GM12892 (cell line): ENCODE measurements at regions not wholly inside any gene's neighbourhood (a gene's known extent, or its start where the extent isn't known, plus 50 kb on each side); places are given as distances from the start of the nearest gene placed in this dataset.
"Not testable (repeated sequence)": the region's sequence is repeated elsewhere in the genome, so short reads cannot be mapped to it uniquely, and the experiment has no call there.

Source experiments
- DNase-seq: peaks from one replicate; pipeline ENCODE4 v3.0.0; 2011; ENCODE audit not compliant: insufficient read length
- FAIRE-seq: peaks from 2 replicates; lab custom pipeline; 2011; peaks lifted over from hg19 to GRCh38; lab: Jason Lieb, UNC
- POLR2A ChIP-seq: IDR thresholded peaks from 2 replicates; pipeline ENCODE4 v1.6.1; 2011; ENCODE audit warnings: low read depth, low read length, control low read depth
- POLR2AphosphoS5 ChIP-seq: IDR thresholded peaks from 2 replicates; pipeline ENCODE4 v1.6.1; 2011; ENCODE audit warnings: low read depth, low read length, control low read depth
- TAF1 ChIP-seq: IDR thresholded peaks from 2 replicates; pipeline ENCODE4 v1.6.1; 2011; ENCODE audit warnings: low read depth, mild to moderate bottlenecking, control low read depth, low read length, borderline replicate concordance

DNA sequence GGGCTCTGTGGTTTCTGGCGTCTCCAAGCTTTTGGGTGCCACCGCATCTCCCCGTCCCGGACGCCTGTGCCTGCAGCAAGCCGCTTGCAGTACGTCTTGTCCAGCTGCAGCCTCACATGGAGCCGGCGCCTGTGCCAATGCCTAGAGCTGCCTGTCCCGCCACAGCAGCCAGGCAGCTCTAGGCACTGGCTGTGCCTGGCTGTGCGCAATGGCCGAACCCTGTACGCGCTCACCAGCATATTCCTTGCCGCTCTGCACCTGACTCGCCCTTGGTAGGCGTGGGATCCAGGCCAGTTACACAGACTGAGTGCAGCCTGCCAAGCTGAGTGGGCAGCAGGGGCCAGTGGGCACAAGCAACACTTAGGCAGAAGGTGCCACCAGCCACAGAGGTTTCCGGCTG lies 381.2 kb upstream of the SORCS1 start:
- DNase-seq (no peak), FAIRE-seq (no peak)
- TF ChIP-seq POLR2AphosphoS5 = no peak

DNA sequence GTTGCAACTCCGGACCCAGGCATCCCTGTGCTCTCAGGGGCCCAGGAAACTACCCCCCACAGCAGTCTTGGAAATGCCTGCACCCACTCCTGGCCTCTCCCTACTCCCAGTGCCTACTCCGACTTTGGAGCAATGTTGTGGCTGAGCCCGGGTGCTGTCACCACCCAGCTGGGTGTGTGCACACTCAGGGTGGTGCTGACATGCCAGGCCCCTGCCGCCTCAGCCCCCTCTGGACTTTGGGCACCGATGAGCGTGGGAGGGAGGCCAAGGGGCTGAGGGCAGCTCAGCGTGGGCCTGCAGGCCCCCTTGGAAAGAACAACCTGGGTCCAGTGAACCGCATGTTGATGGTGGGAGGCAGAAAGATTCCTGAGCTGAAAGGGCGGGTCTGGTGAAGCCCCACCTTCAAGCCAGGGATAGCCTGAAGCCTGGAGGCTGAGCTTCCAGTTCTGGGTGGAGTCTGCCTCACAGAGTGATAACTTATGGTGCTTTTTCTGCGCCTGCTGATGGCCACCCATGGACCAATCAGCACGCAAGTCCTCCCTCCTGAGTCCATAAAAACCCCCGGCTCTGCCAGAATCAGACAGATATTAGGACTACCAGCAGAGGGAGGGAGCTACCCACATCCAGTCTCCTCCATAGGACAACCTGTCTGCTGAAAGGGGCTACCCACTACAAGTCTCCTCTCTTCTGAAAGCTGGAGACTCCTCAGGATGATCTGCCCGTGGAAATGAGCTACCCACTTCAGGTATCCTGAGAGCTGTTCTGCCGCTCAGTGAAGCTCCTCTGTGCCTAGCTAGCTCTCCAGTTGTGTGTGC lies 380.4 kb upstream of the SORCS1 start:
- DNase-seq = no peak
- FAIRE-seq = no peak
- TF ChIP-seq POLR2A (no peak), POLR2AphosphoS5 (no peak), TAF1 (no peak)

DNA sequence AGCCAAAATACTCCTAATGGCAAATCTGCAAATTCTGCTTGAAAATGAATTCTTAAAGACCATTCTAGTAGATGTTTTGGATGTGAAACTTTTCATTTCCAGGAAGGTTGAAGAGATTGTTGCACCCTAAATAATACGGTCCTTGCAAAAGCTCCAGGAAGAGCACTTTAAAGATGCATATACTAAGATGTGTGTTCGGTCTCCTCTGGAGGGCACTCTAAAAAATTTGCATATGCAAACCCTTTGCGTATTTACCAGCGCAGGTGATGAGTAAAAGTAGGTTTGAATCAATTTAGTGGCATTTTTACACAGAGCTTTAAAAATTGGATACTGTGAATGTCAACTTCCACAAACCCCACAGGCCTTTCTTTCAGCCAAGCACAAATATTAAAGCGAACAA lies 378.1 kb upstream of the SORCS1 start:
- FAIRE-seq (no peak), DNase-seq (no peak)
- TF ChIP-seq POLR2A = no peak
- no peak for TF ChIP-seq TAF1
- TF ChIP-seq POLR2AphosphoS5 = no peak

DNA sequence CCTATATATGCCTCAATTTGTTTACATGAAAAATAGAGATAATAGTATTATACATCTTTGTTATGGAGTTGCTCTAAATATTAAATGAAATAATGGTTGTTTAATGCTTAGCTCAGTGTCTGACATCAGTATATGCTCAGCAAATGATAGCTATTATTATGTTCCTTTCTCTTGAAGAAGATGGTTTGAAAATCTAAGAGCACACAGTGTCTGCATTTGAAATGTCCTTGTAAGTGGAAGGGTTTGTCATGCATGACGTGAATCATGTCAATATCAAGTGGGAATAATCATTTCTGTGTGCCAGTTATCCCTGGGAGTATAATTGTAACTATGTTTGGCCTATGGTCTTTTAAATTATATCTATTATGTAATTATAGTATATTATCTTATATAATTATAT lies 377.5 kb upstream of the SORCS1 start:
- TF ChIP-seq POLR2A (no peak), POLR2AphosphoS5 (no peak), TAF1 (no peak)
- no peak for DNase-seq
- FAIRE-seq = no peak

DNA sequence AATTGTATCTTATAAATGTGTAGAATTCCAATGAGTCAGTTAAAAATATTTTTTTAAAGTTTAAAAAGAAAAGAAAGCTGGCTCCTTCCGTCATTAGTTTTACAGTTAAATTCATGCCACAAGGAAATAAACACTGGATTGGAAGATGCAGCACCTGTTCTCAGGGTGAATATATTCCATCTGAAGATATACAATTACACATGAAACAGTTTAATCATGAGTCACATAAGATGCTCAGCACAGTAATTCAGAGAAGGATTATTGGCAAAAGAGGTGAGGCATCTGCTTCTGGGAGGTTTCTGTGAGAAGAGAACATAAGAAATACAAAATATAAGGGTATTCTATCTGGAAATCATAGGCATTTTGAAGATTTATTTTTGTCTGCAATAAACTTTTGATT lies 376.5 kb upstream of the SORCS1 start:
- no peak for TF ChIP-seq POLR2AphosphoS5
- no peak for TF ChIP-seq TAF1
- TF ChIP-seq POLR2A = no peak
- DNase-seq = no peak
- FAIRE-seq = no peak

DNA sequence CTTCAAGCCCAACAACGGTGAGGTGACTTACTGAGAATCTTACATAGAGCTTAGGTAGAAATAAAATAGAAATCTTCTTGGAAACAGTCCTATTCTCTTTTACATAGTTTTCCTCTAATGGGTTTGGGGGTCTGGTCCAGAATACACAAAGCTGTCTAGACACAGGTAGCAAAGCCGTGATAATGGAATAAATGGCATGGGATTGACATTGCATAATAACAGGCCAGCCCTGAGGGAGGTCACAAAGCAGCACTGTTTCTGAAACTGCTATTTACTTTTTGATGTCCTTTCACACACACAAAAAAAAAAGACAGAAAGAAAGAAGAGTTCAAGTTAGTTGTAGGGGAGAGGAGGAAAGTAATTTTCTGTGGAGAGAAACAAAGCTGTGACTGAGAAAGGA lies 364.8 kb upstream of the SORCS1 start:
- DNase-seq = no peak
- no peak for FAIRE-seq
- TF ChIP-seq POLR2A (no peak), TAF1 (no peak), POLR2AphosphoS5 (no peak)

DNA sequence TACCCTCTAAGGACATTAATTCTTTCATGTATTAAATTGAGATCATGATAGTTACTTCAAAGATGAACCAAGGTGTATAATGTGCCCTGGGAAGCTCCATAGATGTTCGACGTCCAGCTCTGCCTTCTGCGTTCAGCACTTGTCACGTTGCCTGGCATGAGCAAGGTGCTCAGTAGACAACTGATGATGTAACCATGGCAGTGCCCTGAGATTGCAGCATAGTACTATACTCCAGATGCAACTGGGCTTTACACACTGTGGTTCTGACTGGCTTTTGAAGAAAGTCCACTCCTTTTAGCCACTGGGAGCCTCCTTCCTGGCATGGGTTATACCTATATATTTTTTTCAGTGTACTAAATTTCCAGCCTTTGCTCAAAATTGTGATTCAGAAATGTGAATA lies 355.8 kb upstream of the SORCS1 start:
- no peak for FAIRE-seq
- DNase-seq = no peak
- TF ChIP-seq POLR2AphosphoS5 = no peak
- no peak for TF ChIP-seq POLR2A
- no peak for TF ChIP-seq TAF1

DNA sequence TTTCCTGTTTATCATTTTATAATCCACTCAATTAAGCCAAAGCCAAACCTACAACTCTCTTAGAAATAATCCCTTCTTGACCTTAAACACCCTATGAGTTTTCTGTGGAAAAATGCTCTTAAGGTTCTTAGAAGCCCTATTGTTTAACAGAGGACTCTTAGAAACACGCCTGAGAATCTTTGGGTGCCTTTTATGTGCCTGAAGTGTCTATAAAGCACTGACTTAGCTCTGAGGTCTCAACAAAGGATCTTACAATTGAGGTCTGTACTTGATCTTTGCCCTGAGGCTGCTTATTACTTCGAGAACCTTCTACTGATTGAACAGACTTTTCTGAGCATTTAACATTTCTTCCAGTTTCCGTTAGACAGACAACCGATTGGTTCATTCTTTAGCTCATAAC lies 353.3 kb upstream of the SORCS1 start:
- TF ChIP-seq POLR2A (no peak), TAF1 (no peak), POLR2AphosphoS5 (no peak)
- no peak for DNase-seq
- FAIRE-seq = no peak

- TF ChIP-seq TAF1 = no peak
- no peak for TF ChIP-seq POLR2AphosphoS5
- no peak for TF ChIP-seq POLR2A
- no peak for DNase-seq
- FAIRE-seq = no peak
Measured at GRCh38 chr10:107516349-107516748, 351.8 kb upstream of the SORCS1 start.

- not testable (repeated sequence) for DNase-seq, FAIRE-seq
Measured at GRCh38 chr10:107504011-107504410, 339.5 kb upstream of the SORCS1 start.

GRCh38 chr10:107502229-107502985 lies 337.9 kb upstream of the SORCS1 start:
- FAIRE-seq = no peak
- no peak for DNase-seq
- TF ChIP-seq POLR2A (no peak), POLR2AphosphoS5 (no peak), TAF1 (no peak)

DNA sequence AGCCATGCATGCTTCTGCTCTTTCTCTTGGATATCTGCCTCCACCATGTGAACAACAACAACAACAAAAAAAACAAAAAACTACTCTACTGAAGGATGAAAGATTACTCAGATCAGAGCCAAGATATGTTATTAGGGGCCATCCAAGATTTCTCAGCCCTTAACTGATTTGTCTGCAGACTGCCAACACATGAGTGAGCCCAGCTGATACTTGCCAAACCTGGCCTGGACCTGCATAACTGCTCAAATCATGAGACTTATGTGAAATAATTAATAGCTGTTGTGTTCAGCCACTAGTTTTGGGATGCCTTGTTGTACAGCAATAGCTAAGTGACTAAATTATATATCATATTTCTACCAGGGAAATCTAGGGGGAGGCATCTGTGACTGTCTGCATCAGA lies 334.5 kb upstream of the SORCS1 start:
- FAIRE-seq = no peak
- TF ChIP-seq TAF1 = no peak
- TF ChIP-seq POLR2A = no peak
- TF ChIP-seq POLR2AphosphoS5 = no peak
- DNase-seq = no peak
